GM23338 (cell line): ENCODE measurements at regions not wholly inside any gene's neighbourhood (a gene's known extent, or its start where the extent isn't known, plus 50 kb on each side); places are given as distances from the start of the nearest gene placed in this dataset.

Source experiments
- ATAC-seq: fragments of 200-7000 bp; cut with Tn5 transposase; 3 replicates; pipeline ENCODE4 v1.9.1; 2020
- DNase-seq: peaks from one replicate; pipeline ENCODE4 v3.0.0-alpha.2; 2015; ENCODE audit warnings: low spot score
- H2AFZ ChIP-seq: fragments of 200-600 bp; sonication (generic); 2 replicates; pipeline ENCODE4 v1.8.0; 2016; ENCODE audit warnings: antibody characterized with exemption, mild to moderate bottlenecking, moderate library complexity
- H3F3A ChIP-seq: fragments of 200-600 bp; sonication (generic); replicated peaks from 2 replicates; pipeline ENCODE4 v1.8.0; 2017; ENCODE audit warnings: antibody characterized with exemption, mixed run types, low read depth
- H3K27ac ChIP-seq: fragments of 200-600 bp; sonication (generic); 2 replicates; pipeline ENCODE4 v1.6.1; 2016; ENCODE audit warnings: low read depth
- H3K27me3 ChIP-seq: fragments of 200-600 bp; sonication (generic); 2 replicates; pipeline ENCODE4 v1.8.0; 2016; ENCODE audit warnings: mild to moderate bottlenecking, mixed run types, moderate library complexity; ENCODE audit not compliant: insufficient read depth
- H3K36me3 ChIP-seq: fragments of 200-600 bp; sonication (generic); 2 replicates; pipeline ENCODE4 v1.8.0; 2016; ENCODE audit warnings: mild to moderate bottlenecking; ENCODE audit not compliant: insufficient read depth
- H3K4me1 ChIP-seq: fragments of 200-600 bp; sonication (generic); 2 replicates; pipeline ENCODE4 v1.8.0; 2016; ENCODE audit warnings: mild to moderate bottlenecking, moderate library complexity; ENCODE audit not compliant: insufficient read depth
- H3K4me2 ChIP-seq: fragments of 200-600 bp; sonication (generic); 2 replicates; pipeline ENCODE4 v1.7.1; 2017; ENCODE audit warnings: mixed run types
- H3K4me3 ChIP-seq: fragments of 200-600 bp; sonication (generic); 2 replicates; pipeline ENCODE4 v1.6.1; 2016; ENCODE audit warnings: mixed run types
- H3K79me2 ChIP-seq: fragments of 200-600 bp; sonication (generic); replicated peaks from 2 replicates; pipeline ENCODE4 v1.8.0; 2017; ENCODE audit warnings: mild to moderate bottlenecking; ENCODE audit not compliant: insufficient read depth
- H3K9me2 ChIP-seq: fragments of 200-600 bp; sonication (generic); 2 replicates; pipeline ENCODE4 v1.8.0; 2017; ENCODE audit not compliant: insufficient read depth
- H4K20me1 ChIP-seq: fragments of 200-600 bp; sonication (generic); replicated peaks from 2 replicates; pipeline ENCODE4 v1.8.0; 2017; ENCODE audit warnings: mild to moderate bottlenecking; ENCODE audit not compliant: insufficient read depth
- H3K27ac Mint-ChIP-seq: 2 replicates; pipeline ENCODE4 v1.8.0; 2020; ENCODE audit warnings: inconsistent platforms, mild to moderate bottlenecking, moderate library complexity, mixed read lengths
- H3K27me3 Mint-ChIP-seq: 3 replicates; pipeline ENCODE4 v1.8.0; 2022; ENCODE audit warnings: low read depth, mild to moderate bottlenecking, moderate library complexity, mixed read lengths, inconsistent platforms; ENCODE audit not compliant: insufficient read depth, poor library complexity
- H3K36me3 Mint-ChIP-seq: 3 replicates; pipeline ENCODE4 v1.8.0; 2021; ENCODE audit warnings: low read depth, mild to moderate bottlenecking, inconsistent platforms, moderate library complexity, mixed read lengths
- H3K4me1 Mint-ChIP-seq: 3 replicates; pipeline ENCODE4 v1.8.0; 2020; ENCODE audit warnings: mild to moderate bottlenecking, inconsistent platforms, mixed read lengths
- H3K4me3 Mint-ChIP-seq: 3 replicates; pipeline ENCODE4 v1.8.0; 2021; ENCODE audit warnings: moderate library complexity, mild to moderate bottlenecking, inconsistent platforms, mixed read lengths
- H3K9me3 Mint-ChIP-seq: 3 replicates; pipeline ENCODE4 v1.8.0; 2020; ENCODE audit warnings: moderate library complexity, mild to moderate bottlenecking, inconsistent platforms, mixed read lengths
- JUNB ChIP-seq: IDR thresholded peaks from one replicate; pipeline ENCODE4 v1.6.1; 2016; ENCODE audit warnings: antibody characterized with exemption; ENCODE audit not compliant: unreplicated experiment
- NANOG ChIP-seq: IDR thresholded peaks from 2 replicates; pipeline ENCODE4 v1.6.1; 2016; ENCODE audit warnings: antibody characterized with exemption, borderline replicate concordance
- POLR2AphosphoS5 ChIP-seq: IDR thresholded peaks from 2 replicates; pipeline ENCODE4 v1.6.1; 2016; ENCODE audit warnings: antibody characterized with exemption, low read depth
- ZNF114 ChIP-seq: fragments of 250-450 bp; sonication (Bioruptor Pico); IDR thresholded peaks from 2 replicates; pipeline ENCODE4 v1.5.0; 2020; ENCODE audit warnings: mild to moderate bottlenecking, moderate library complexity
- ZNF331 ChIP-seq: fragments of 250-450 bp; sonication (Bioruptor Pico); IDR thresholded peaks from 2 replicates; pipeline ENCODE4 v1.5.0; 2020; ENCODE audit warnings: low read depth, mild to moderate bottlenecking, moderate library complexity
- TF ChIP-seq, protein P1 (sequence below): IDR thresholded peaks from one replicate; pipeline ENCODE4 v1.6.1; 2018; ENCODE audit warnings: antibody characterized with exemption; ENCODE audit not compliant: unreplicated experiment
- TF ChIP-seq, protein P2 (sequence below): IDR thresholded peaks from 2 replicates; pipeline ENCODE4 v1.6.1; 2016; ENCODE audit warnings: antibody characterized with exemption

DNA sequence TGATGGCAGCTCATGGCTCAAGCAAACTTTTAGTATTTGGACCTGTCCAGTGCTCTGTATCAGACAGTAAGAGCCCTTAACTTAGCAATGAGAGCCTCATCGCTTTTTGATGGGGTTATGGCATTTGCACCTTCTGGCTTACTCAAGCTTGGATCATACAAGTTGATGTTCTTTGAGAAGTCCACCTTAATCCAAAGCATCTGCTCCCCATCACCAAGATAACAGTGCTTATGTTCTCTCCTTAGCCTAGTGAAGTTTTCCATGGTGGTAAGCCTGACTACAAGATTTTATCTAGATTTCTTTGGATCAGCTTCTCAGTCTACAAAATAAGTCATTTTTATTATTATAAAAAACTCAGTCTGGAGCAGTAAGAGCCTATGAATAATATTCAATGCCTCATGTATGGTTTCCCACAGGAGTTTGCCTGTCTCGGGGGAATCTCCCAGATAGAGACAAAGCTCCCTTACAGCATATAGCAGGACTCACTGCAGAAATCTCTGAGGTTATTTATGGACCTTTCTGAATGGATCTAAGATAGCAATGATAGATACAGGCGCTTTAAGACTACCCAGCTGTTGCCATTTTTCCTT, 472.2 kb upstream of the LINC00305 start:
- no peaks in the 10 kb centered on the region for H4K20me1 ChIP-seq
- ATAC-seq = no peak
- H3K4me1 ChIP-seq = no peaks in the 10 kb centered on the region; the same call in 1 of the 2 replicates
- H3K4me3 ChIP-seq = no peak overlapping the region
- H3K9me3 Mint-ChIP-seq = no peaks in the 10 kb centered on the region
- no peak overlapping the region for H2AFZ ChIP-seq
- no peaks in the 10 kb centered on the region for H3K36me3 ChIP-seq
- H3K9me2 ChIP-seq = peaks cover 12% of the 10 kb centered on the region
- peaks cover 1% of the 10 kb centered on the region for H3K27me3 Mint-ChIP-seq
- H3K27ac Mint-ChIP-seq = no peak overlapping the region
- H3K4me1 Mint-ChIP-seq = peaks cover 14% of the 10 kb centered on the region
- H3K27me3 ChIP-seq = no peaks in the 10 kb centered on the region
- H3K27ac ChIP-seq = no peak overlapping the region
- no peaks in the 10 kb centered on the region; the same call in 2 of the 3 replicates for H3K36me3 Mint-ChIP-seq
- TF ChIP-seq, protein P1, sequence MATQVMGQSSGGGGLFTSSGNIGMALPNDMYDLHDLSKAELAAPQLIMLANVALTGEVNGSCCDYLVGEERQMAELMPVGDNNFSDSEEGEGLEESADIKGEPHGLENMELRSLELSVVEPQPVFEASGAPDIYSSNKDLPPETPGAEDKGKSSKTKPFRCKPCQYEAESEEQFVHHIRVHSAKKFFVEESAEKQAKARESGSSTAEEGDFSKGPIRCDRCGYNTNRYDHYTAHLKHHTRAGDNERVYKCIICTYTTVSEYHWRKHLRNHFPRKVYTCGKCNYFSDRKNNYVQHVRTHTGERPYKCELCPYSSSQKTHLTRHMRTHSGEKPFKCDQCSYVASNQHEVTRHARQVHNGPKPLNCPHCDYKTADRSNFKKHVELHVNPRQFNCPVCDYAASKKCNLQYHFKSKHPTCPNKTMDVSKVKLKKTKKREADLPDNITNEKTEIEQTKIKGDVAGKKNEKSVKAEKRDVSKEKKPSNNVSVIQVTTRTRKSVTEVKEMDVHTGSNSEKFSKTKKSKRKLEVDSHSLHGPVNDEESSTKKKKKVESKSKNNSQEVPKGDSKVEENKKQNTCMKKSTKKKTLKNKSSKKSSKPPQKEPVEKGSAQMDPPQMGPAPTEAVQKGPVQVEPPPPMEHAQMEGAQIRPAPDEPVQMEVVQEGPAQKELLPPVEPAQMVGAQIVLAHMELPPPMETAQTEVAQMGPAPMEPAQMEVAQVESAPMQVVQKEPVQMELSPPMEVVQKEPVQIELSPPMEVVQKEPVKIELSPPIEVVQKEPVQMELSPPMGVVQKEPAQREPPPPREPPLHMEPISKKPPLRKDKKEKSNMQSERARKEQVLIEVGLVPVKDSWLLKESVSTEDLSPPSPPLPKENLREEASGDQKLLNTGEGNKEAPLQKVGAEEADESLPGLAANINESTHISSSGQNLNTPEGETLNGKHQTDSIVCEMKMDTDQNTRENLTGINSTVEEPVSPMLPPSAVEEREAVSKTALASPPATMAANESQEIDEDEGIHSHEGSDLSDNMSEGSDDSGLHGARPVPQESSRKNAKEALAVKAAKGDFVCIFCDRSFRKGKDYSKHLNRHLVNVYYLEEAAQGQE = no peak
- no peak for TF ChIP-seq ZNF331 (CRISPR knock-in tag)
- no peak for TF ChIP-seq JUNB
- DNase-seq = no peak
- no peaks in the 10 kb centered on the region for H3K79me2 ChIP-seq
- no peaks in the 10 kb centered on the region for H3F3A ChIP-seq
- H3K4me3 Mint-ChIP-seq = no peak overlapping the region
- H3K4me2 ChIP-seq = no peak overlapping the region

DNA sequence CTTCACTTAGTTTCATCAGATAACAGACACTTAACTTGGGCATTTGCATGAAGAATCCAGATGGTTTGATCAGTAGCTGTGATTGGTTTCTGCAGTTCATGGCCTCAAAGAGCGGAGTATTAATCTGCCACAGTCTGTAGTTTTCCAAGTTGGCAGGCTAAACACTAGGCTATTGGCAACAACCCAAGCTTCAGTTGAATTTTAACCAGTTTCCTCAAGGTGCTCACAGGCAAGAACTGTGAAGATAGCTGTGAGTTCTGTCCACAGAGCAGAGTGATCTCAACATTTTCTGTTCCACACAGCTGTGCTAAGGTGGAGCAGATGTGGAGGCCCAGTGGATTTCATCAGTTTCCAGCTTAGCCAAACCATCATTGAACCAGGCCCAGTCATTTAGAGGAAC, 469.5 kb upstream of the LINC00305 start:
- no peak for ATAC-seq
- no peaks in the 10 kb centered on the region for H3K9me3 Mint-ChIP-seq
- Histone ChIP-seq H3K27me3 (no peaks in the 10 kb centered on the region), H3K4me1 (no peaks in the 10 kb centered on the region; the same call in 1 of the 2 replicates), H3K4me2 (no peak overlapping the region), H3K4me3 (no peak overlapping the region), H3K9me2 (peaks cover 12% of the 10 kb centered on the region), H3F3A (no peaks in the 10 kb centered on the region), H3K36me3 (no peaks in the 10 kb centered on the region), H3K79me2 (no peaks in the 10 kb centered on the region), H4K20me1 (no peaks in the 10 kb centered on the region), H3K27ac (no peak overlapping the region), H2AFZ (no peak overlapping the region)
- no peaks in the 10 kb centered on the region for H3K27me3 Mint-ChIP-seq
- DNase-seq = no peak
- TF ChIP-seq ZNF114 (CRISPR knock-in tag) (no peak), NANOG (no peak), POLR2AphosphoS5 (no peak), ZNF331 (CRISPR knock-in tag) (no peak)
- TF ChIP-seq, protein P2, sequence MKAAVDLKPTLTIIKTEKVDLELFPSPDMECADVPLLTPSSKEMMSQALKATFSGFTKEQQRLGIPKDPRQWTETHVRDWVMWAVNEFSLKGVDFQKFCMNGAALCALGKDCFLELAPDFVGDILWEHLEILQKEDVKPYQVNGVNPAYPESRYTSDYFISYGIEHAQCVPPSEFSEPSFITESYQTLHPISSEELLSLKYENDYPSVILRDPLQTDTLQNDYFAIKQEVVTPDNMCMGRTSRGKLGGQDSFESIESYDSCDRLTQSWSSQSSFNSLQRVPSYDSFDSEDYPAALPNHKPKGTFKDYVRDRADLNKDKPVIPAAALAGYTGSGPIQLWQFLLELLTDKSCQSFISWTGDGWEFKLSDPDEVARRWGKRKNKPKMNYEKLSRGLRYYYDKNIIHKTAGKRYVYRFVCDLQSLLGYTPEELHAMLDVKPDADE = no peak
- no peaks in the 10 kb centered on the region; the same call in 2 of the 3 replicates for H3K36me3 Mint-ChIP-seq
- H3K27ac Mint-ChIP-seq = no peak overlapping the region
- no peak overlapping the region for H3K4me3 Mint-ChIP-seq
- H3K4me1 Mint-ChIP-seq = peaks cover 4% of the 10 kb centered on the region
